GM23338 (cell line): ENCODE measurements at regions not wholly inside any gene's neighbourhood (a gene's known extent, or its start where the extent isn't known, plus 50 kb on each side); places are given as distances from the start of the nearest gene placed in this dataset.

Experiments used
- ATAC-seq: fragments of 200-7000 bp; cut with Tn5 transposase; 3 replicates; pipeline ENCODE4 v1.9.1; 2020
- DNase-seq: peaks from one replicate; pipeline ENCODE4 v3.0.0-alpha.2; 2015; ENCODE audit warnings: low spot score
- H2AFZ ChIP-seq: fragments of 200-600 bp; sonication (generic); 2 replicates; pipeline ENCODE4 v1.8.0; 2016; ENCODE audit warnings: antibody characterized with exemption, mild to moderate bottlenecking, moderate library complexity
- H3F3A ChIP-seq: fragments of 200-600 bp; sonication (generic); replicated peaks from 2 replicates; pipeline ENCODE4 v1.8.0; 2017; ENCODE audit warnings: antibody characterized with exemption, mixed run types, low read depth
- H3K27ac ChIP-seq: fragments of 200-600 bp; sonication (generic); 2 replicates; pipeline ENCODE4 v1.6.1; 2016; ENCODE audit warnings: low read depth
- H3K27me3 ChIP-seq: fragments of 200-600 bp; sonication (generic); 2 replicates; pipeline ENCODE4 v1.8.0; 2016; ENCODE audit warnings: mild to moderate bottlenecking, mixed run types, moderate library complexity; ENCODE audit not compliant: insufficient read depth
- H3K36me3 ChIP-seq: fragments of 200-600 bp; sonication (generic); 2 replicates; pipeline ENCODE4 v1.8.0; 2016; ENCODE audit warnings: mild to moderate bottlenecking; ENCODE audit not compliant: insufficient read depth
- H3K4me1 ChIP-seq: fragments of 200-600 bp; sonication (generic); 2 replicates; pipeline ENCODE4 v1.8.0; 2016; ENCODE audit warnings: mild to moderate bottlenecking, moderate library complexity; ENCODE audit not compliant: insufficient read depth
- H3K4me2 ChIP-seq: fragments of 200-600 bp; sonication (generic); 2 replicates; pipeline ENCODE4 v1.7.1; 2017; ENCODE audit warnings: mixed run types
- H3K4me3 ChIP-seq: fragments of 200-600 bp; sonication (generic); 2 replicates; pipeline ENCODE4 v1.6.1; 2016; ENCODE audit warnings: mixed run types
- H3K79me2 ChIP-seq: fragments of 200-600 bp; sonication (generic); replicated peaks from 2 replicates; pipeline ENCODE4 v1.8.0; 2017; ENCODE audit warnings: mild to moderate bottlenecking; ENCODE audit not compliant: insufficient read depth
- H3K9me2 ChIP-seq: fragments of 200-600 bp; sonication (generic); 2 replicates; pipeline ENCODE4 v1.8.0; 2017; ENCODE audit not compliant: insufficient read depth
- H4K20me1 ChIP-seq: fragments of 200-600 bp; sonication (generic); replicated peaks from 2 replicates; pipeline ENCODE4 v1.8.0; 2017; ENCODE audit warnings: mild to moderate bottlenecking; ENCODE audit not compliant: insufficient read depth
- H3K27ac Mint-ChIP-seq: 2 replicates; pipeline ENCODE4 v1.8.0; 2020; ENCODE audit warnings: inconsistent platforms, mild to moderate bottlenecking, moderate library complexity, mixed read lengths
- H3K27me3 Mint-ChIP-seq: 3 replicates; pipeline ENCODE4 v1.8.0; 2022; ENCODE audit warnings: low read depth, mild to moderate bottlenecking, moderate library complexity, mixed read lengths, inconsistent platforms; ENCODE audit not compliant: insufficient read depth, poor library complexity
- H3K36me3 Mint-ChIP-seq: 3 replicates; pipeline ENCODE4 v1.8.0; 2021; ENCODE audit warnings: low read depth, mild to moderate bottlenecking, inconsistent platforms, moderate library complexity, mixed read lengths
- H3K4me1 Mint-ChIP-seq: 3 replicates; pipeline ENCODE4 v1.8.0; 2020; ENCODE audit warnings: mild to moderate bottlenecking, inconsistent platforms, mixed read lengths
- H3K4me3 Mint-ChIP-seq: 3 replicates; pipeline ENCODE4 v1.8.0; 2021; ENCODE audit warnings: moderate library complexity, mild to moderate bottlenecking, inconsistent platforms, mixed read lengths
- H3K9me3 Mint-ChIP-seq: 3 replicates; pipeline ENCODE4 v1.8.0; 2020; ENCODE audit warnings: moderate library complexity, mild to moderate bottlenecking, inconsistent platforms, mixed read lengths
- CREB1 ChIP-seq: fragments of 250-450 bp; sonication (Bioruptor Pico); IDR thresholded peaks from 2 replicates; pipeline ENCODE4 v1.5.0; 2020; ENCODE audit warnings: low read depth, mild to moderate bottlenecking, moderate library complexity
- EZH2 ChIP-seq: fragments of 200-600 bp; sonication (generic); IDR thresholded peaks from one replicate; pipeline ENCODE4 v1.8.0; 2017; ENCODE audit warnings: antibody characterized with exemption, mild to moderate bottlenecking, low read depth; ENCODE audit not compliant: unreplicated experiment
- EZH2phosphoT487 ChIP-seq: fragments of 200-600 bp; sonication (generic); IDR thresholded peaks from one replicate; pipeline ENCODE4 v1.8.1; 2018; ENCODE audit warnings: antibody characterized with exemption; ENCODE audit not compliant: unreplicated experiment
- JUNB ChIP-seq: IDR thresholded peaks from one replicate; pipeline ENCODE4 v1.6.1; 2016; ENCODE audit warnings: antibody characterized with exemption; ENCODE audit not compliant: unreplicated experiment
- NANOG ChIP-seq: IDR thresholded peaks from 2 replicates; pipeline ENCODE4 v1.6.1; 2016; ENCODE audit warnings: antibody characterized with exemption, borderline replicate concordance
- POLR2AphosphoS5 ChIP-seq: IDR thresholded peaks from 2 replicates; pipeline ENCODE4 v1.6.1; 2016; ENCODE audit warnings: antibody characterized with exemption, low read depth
- STAT1 ChIP-seq: IDR thresholded peaks from one replicate; pipeline ENCODE4 v1.6.1; 2016; ENCODE audit warnings: antibody characterized with exemption; ENCODE audit not compliant: unreplicated experiment
- ZNF114 ChIP-seq: fragments of 250-450 bp; sonication (Bioruptor Pico); IDR thresholded peaks from 2 replicates; pipeline ENCODE4 v1.5.0; 2020; ENCODE audit warnings: mild to moderate bottlenecking, moderate library complexity
- ZNF331 ChIP-seq: fragments of 250-450 bp; sonication (Bioruptor Pico); IDR thresholded peaks from 2 replicates; pipeline ENCODE4 v1.5.0; 2020; ENCODE audit warnings: low read depth, mild to moderate bottlenecking, moderate library complexity
- TF ChIP-seq, protein P1 (sequence below): fragments of 250-450 bp; sonication (Bioruptor Pico); IDR thresholded peaks from 2 replicates; pipeline ENCODE4 v1.5.0; 2020; ENCODE audit warnings: mild to moderate bottlenecking, moderate library complexity
- TF ChIP-seq, protein P2 (sequence below): IDR thresholded peaks from 2 replicates; pipeline ENCODE4 v1.6.1; 2016; ENCODE audit warnings: antibody characterized with exemption
- TF ChIP-seq, protein P3 (sequence below): IDR thresholded peaks from one replicate; pipeline ENCODE4 v1.6.1; 2018; ENCODE audit warnings: antibody characterized with exemption; ENCODE audit not compliant: unreplicated experiment
- TF ChIP-seq, protein P4 (sequence below), 2 experiments: fragments of 200-600 bp in 1 of 2; sonication (generic) in 1 of 2; conservative IDR thresholded peaks; 2 replicates each; pipeline versions ENCODE4 v1.5.1 to v1.6.1; 2016 to 2017; ENCODE audit warnings: antibody characterized with exemption in 2 of 2, low read depth in 2 of 2, mild to moderate bottlenecking in 2 of 2, moderate library complexity in 1 of 2

DNA sequence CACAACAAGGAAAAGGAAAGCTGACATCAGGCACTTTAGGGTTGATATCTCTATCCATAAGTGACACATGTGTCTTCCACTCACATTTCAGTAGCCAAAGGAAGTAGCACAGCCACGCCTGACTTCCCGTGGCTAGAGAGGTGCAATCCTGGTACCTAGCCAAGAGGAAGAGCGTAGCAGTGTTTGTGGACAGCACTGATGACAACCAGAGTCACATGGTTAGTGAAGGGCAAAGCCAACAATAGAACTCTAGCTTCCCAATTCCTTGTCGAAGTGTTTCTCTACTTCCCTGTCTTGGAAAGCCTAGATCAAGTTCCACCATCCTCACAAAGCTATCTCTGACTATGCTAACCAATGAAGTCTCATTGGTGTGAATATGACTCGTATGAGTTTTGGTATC, 189.2 kb downstream of the RSL24D1 start:
- no peaks in the 10 kb centered on the region for H3K27me3 ChIP-seq
- no peaks in the 10 kb centered on the region for H3K27me3 Mint-ChIP-seq
- no peaks in the 10 kb centered on the region for H4K20me1 ChIP-seq
- H3K27ac ChIP-seq = no peak overlapping the region
- DNase-seq (no peak), ATAC-seq (no peak)
- no peaks in the 10 kb centered on the region for H3K4me1 ChIP-seq
- H3K4me3 Mint-ChIP-seq = no peak overlapping the region
- H3K4me3 ChIP-seq = no peak overlapping the region
- H3K4me1 Mint-ChIP-seq = peaks cover 6% of the 10 kb centered on the region; the same call in 2 of the 3 replicates
- no peaks in the 10 kb centered on the region for H3K36me3 Mint-ChIP-seq
- no peak overlapping the region for H3K4me2 ChIP-seq
- H3K27ac Mint-ChIP-seq = no peak overlapping the region
- peaks cover 40% of the 10 kb centered on the region for H3K9me3 Mint-ChIP-seq
- TF ChIP-seq, protein P1, sequence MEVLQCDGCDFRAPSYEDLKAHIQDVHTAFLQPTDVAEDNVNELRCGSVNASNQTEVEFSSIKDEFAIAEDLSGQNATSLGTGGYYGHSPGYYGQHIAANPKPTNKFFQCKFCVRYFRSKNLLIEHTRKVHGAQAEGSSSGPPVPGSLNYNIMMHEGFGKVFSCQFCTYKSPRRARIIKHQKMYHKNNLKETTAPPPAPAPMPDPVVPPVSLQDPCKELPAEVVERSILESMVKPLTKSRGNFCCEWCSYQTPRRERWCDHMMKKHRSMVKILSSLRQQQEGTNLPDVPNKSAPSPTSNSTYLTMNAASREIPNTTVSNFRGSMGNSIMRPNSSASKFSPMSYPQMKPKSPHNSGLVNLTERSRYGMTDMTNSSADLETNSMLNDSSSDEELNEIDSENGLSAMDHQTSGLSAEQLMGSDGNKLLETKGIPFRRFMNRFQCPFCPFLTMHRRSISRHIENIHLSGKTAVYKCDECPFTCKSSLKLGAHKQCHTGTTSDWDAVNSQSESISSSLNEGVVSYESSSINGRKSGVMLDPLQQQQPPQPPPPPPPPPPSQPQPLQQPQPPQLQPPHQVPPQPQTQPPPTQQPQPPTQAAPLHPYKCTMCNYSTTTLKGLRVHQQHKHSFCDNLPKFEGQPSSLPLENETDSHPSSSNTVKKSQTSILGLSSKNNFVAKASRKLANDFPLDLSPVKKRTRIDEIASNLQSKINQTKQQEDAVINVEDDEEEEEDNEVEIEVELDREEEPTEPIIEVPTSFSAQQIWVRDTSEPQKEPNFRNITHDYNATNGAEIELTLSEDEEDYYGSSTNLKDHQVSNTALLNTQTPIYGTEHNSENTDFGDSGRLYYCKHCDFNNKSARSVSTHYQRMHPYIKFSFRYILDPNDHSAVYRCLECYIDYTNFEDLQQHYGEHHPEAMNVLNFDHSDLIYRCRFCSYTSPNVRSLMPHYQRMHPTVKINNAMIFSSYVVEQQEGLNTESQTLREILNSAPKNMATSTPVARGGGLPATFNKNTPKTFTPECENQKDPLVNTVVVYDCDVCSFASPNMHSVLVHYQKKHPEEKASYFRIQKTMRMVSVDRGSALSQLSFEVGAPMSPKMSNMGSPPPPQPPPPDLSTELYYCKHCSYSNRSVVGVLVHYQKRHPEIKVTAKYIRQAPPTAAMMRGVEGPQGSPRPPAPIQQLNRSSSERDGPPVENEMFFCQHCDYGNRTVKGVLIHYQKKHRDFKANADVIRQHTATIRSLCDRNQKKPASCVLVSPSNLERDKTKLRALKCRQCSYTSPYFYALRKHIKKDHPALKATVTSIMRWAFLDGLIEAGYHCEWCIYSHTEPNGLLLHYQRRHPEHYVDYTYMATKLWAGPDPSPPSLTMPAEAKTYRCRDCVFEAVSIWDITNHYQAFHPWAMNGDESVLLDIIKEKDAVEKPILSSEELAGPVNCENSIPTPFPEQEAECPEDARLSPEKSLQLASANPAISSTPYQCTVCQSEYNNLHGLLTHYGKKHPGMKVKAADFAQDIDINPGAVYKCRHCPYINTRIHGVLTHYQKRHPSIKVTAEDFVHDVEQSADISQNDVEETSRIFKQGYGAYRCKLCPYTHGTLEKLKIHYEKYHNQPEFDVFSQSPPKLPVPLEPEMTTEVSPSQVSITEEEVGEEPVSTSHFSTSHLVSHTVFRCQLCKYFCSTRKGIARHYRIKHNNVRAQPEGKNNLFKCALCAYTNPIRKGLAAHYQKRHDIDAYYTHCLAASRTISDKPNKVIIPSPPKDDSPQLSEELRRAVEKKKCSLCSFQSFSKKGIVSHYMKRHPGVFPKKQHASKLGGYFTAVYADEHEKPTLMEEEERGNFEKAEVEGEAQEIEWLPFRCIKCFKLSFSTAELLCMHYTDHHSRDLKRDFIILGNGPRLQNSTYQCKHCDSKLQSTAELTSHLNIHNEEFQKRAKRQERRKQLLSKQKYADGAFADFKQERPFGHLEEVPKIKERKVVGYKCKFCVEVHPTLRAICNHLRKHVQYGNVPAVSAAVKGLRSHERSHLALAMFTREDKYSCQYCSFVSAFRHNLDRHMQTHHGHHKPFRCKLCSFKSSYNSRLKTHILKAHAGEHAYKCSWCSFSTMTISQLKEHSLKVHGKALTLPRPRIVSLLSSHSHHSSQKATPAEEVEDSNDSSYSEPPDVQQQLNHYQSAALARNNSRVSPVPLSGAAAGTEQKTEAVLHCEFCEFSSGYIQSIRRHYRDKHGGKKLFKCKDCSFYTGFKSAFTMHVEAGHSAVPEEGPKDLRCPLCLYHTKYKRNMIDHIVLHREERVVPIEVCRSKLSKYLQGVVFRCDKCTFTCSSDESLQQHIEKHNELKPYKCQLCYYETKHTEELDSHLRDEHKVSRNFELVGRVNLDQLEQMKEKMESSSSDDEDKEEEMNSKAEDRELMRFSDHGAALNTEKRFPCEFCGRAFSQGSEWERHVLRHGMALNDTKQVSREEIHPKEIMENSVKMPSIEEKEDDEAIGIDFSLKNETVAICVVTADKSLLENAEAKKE (CRISPR knock-in tag) = no peak
- TF ChIP-seq, protein P2, sequence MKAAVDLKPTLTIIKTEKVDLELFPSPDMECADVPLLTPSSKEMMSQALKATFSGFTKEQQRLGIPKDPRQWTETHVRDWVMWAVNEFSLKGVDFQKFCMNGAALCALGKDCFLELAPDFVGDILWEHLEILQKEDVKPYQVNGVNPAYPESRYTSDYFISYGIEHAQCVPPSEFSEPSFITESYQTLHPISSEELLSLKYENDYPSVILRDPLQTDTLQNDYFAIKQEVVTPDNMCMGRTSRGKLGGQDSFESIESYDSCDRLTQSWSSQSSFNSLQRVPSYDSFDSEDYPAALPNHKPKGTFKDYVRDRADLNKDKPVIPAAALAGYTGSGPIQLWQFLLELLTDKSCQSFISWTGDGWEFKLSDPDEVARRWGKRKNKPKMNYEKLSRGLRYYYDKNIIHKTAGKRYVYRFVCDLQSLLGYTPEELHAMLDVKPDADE = no peak
- TF ChIP-seq ZNF114 (CRISPR knock-in tag) = no peak
- TF ChIP-seq JUNB = no peak
- TF ChIP-seq NANOG = no peak
- no peak for TF ChIP-seq EZH2phosphoT487
- TF ChIP-seq EZH2 = no peak
- TF ChIP-seq STAT1 = no peak
- TF ChIP-seq POLR2AphosphoS5 = no peak
- TF ChIP-seq, protein P3, sequence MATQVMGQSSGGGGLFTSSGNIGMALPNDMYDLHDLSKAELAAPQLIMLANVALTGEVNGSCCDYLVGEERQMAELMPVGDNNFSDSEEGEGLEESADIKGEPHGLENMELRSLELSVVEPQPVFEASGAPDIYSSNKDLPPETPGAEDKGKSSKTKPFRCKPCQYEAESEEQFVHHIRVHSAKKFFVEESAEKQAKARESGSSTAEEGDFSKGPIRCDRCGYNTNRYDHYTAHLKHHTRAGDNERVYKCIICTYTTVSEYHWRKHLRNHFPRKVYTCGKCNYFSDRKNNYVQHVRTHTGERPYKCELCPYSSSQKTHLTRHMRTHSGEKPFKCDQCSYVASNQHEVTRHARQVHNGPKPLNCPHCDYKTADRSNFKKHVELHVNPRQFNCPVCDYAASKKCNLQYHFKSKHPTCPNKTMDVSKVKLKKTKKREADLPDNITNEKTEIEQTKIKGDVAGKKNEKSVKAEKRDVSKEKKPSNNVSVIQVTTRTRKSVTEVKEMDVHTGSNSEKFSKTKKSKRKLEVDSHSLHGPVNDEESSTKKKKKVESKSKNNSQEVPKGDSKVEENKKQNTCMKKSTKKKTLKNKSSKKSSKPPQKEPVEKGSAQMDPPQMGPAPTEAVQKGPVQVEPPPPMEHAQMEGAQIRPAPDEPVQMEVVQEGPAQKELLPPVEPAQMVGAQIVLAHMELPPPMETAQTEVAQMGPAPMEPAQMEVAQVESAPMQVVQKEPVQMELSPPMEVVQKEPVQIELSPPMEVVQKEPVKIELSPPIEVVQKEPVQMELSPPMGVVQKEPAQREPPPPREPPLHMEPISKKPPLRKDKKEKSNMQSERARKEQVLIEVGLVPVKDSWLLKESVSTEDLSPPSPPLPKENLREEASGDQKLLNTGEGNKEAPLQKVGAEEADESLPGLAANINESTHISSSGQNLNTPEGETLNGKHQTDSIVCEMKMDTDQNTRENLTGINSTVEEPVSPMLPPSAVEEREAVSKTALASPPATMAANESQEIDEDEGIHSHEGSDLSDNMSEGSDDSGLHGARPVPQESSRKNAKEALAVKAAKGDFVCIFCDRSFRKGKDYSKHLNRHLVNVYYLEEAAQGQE = no peak
- TF ChIP-seq, protein P4, sequence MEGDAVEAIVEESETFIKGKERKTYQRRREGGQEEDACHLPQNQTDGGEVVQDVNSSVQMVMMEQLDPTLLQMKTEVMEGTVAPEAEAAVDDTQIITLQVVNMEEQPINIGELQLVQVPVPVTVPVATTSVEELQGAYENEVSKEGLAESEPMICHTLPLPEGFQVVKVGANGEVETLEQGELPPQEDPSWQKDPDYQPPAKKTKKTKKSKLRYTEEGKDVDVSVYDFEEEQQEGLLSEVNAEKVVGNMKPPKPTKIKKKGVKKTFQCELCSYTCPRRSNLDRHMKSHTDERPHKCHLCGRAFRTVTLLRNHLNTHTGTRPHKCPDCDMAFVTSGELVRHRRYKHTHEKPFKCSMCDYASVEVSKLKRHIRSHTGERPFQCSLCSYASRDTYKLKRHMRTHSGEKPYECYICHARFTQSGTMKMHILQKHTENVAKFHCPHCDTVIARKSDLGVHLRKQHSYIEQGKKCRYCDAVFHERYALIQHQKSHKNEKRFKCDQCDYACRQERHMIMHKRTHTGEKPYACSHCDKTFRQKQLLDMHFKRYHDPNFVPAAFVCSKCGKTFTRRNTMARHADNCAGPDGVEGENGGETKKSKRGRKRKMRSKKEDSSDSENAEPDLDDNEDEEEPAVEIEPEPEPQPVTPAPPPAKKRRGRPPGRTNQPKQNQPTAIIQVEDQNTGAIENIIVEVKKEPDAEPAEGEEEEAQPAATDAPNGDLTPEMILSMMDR (conservative IDR thresholded peaks at IDR 0.05; ENCODE audit: low read depth in 2 of 2) = no peak
- TF ChIP-seq CREB1 = no peak
- no peak for TF ChIP-seq ZNF331 (CRISPR knock-in tag)
- H3K9me2 ChIP-seq = no peaks in the 10 kb centered on the region; the same call in 1 of the 2 replicates
- H2AFZ ChIP-seq = no peak overlapping the region
- H3K79me2 ChIP-seq = no peaks in the 10 kb centered on the region
- no peaks in the 10 kb centered on the region for H3F3A ChIP-seq
- no peaks in the 10 kb centered on the region for H3K36me3 ChIP-seq
